GM18498 (cell line): ENCODE measurements at regions not wholly inside any gene's neighbourhood (a gene's known extent, or its start where the extent isn't known, plus 50 kb on each side); places are given as distances from the start of the nearest gene placed in this dataset.
"Not testable (repeated sequence)": the region's sequence is repeated elsewhere in the genome, so short reads cannot be mapped to it uniquely, and the experiment has no call there.

Source experiments
- ATAC-seq: cut with Tn5 transposase; IDR thresholded peaks from one replicate; pipeline ENCODE4 v1.9.1; 2021; ENCODE audit warnings: mild to moderate bottlenecking, moderate library complexity; ENCODE audit not compliant: unreplicated experiment

- ATAC-seq = no peak
Measured at GRCh38 chr1:10938741-10939417, 73.6 kb upstream of the TARDBP start.

DNA sequence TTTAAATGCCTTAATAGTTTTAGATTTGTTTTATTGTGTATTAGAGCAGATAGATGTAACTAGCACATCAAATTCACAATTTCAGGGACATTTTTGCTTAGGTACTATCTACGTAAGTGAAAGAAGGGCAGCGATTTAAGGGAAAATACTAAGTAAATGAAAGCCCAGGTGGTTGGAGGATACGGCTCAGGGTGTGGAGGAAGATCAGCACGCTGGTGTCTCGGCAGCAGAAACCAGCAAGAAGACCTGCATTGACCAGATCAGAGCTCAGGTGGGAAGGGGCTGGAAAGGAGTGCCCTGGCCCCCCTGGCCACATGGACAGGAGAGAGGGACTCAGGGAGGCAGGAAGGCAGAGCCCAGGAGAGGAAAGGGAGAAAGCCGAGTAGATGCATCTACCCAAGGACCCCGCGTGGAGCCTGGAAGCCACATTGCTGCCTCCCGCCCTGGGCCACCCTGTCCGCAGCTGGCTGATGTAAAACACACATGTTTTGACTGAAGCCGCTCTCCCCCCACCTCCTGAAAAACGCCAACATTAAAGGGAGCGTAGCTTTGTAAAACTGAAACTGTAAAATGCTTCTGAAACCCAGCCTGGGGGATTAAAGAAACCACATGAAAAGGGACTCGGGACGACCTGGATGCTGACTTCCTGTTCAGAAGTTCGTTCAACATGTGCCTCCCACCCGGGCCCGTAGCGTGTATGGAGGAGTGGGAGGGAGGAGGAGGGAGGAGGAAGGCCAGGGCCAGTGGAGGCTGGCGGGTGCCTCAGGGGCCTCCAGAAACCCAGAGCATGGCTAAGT lies 72.6 kb upstream of the TARDBP start:
- ATAC-seq = peak; percentile 63

DNA sequence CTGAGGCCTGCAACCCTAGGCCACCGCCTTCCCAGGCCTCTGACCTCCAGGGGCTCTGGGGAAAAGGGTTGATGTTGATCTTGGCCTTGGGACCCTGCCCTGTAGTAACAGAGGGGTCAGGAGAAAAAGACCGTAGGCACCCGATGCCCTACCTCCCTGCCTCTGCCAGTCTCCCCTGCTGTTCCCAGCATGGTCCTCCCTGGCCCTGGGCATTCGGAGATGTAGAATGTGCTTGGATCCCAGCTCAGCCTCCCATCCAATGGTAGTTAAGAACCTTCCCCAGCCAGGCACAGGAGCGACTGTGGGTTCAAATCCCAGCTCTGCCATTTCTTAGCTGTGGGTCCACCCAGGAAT lies 72.0 kb upstream of the TARDBP start:
- peak; percentile 18 for ATAC-seq

DNA sequence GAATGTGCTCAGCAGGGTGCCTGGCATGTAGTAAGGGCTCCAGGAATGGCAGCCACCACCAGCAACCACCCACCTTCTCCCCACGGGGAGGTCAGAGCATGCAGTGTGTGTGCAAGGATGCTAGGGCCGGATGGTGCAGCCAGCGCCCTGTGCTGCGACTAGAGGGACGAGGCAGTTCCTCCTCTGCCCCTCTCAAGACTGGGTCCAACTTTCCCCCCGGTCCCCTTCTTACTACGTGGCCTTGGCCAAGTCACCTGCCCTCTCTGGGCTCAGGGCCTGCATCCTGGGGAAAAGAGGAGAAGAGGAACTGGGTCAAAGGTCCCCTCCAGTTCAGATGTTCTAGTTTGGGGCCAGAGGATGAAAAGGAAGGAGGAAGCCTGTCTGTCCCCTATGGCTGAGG lies 71.6 kb upstream of the TARDBP start:
- no peak for ATAC-seq

DNA sequence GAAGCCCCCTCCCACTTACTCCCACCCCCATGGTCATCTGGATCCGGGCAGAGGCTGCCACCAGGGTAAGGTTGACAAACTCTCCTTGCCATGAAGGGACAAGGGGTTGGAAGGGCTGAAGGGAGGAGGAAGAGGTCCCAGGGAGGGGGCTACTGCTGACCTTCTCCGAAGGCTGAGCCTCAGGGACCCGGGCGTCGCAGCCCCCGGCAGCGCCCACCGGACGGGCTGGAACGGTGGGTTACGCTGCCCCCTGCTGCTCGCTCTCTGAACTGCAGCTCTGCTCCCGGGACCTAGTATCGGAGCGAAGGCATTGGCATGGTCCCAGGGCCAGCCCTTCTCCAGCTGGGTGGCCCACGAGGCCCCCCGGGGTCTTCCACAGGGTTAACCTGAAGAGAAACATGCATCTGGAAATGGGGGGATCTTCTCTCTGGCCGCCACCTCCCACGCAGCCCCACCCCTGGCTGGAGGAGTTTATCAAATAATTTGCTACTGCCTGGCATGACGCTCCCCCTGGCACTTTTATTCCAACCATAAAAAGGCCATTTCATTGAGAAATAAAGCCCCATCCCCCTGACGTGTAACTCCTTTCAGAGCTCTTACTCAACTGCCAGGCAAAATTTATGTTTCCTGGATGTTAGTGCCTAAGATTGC lies 70.4 kb upstream of the TARDBP start:
- ATAC-seq = no peak

GRCh38 chr1:10942542-10942912 lies 69.9 kb upstream of the TARDBP start:
- ATAC-seq = no peak

DNA sequence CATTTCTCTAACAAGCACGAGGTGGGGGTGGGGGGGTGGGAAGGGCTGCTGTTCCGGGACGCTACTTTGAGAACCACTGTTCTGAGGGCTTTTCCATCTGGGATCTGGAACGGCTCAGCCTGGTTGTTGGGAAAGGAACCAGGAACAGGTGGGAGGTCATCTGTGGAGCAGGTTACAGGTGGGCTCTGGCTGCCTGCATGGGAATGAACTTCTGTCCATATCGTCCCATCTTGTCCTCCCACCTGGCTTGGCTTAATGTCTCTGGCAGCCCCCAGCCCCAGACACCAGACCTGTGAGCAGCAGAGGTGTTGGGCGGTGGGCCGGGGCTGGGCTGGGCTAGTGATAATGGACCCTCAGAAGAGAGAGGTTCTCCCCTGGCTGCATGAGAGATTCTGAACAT lies 69.4 kb upstream of the TARDBP start:
- no peak for ATAC-seq

GRCh38 chr1:10943991-10944730 lies 68.3 kb upstream of the TARDBP start:
- ATAC-seq = no peak

DNA sequence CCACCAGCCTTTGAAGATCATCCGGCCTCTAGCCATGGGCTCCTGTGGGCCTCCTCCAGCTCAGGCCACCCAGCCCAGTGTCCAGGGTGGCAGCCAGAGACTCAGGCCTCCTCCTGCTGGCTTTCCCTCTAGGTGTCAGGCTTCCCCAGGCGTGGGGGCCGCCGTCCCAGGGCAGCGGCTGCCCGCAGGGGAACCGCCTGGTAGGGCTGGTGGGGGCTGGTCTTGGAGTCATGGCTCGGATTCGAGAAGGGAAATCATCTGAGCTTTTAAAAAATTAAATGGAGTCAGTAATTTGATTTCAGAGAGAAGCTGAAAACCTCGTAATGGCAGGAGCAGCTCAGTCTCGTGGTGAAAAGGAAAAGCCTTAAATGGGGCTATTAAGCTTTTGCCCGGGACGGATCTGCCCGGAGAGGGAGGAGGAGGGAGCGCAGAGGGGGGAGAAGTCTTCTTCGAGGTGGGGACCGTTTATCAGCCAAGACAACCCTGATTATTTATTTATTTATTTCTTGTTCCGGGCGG lies 66.4 kb upstream of the TARDBP start:
- no peak for ATAC-seq

DNA sequence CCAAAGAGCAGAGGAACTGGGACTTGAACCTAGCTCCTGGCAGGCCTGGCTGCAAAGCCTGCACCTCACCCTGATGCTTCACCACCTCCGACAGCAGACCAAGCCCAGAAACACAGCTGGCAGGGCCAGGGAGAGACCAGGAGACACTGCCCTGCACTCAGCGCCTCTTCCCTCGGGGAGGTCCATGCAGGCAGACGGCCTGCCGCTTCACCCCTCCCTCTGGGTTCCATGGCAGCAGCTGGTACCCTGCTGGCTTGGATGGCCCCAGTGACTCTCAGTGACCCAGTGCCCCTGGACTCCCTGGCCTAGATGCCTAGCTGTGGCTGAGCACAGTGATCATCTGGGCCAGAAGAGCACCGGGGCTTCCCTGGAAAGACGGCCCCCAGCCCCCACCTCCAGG lies 65.3 kb upstream of the TARDBP start:
- no peak for ATAC-seq

- no peak for ATAC-seq
Measured at GRCh38 chr1:10947691-10948462, 64.6 kb upstream of the TARDBP start.

- no peak for ATAC-seq
Measured at GRCh38 chr1:10948463-10948775, 64.0 kb upstream of the TARDBP start.

DNA sequence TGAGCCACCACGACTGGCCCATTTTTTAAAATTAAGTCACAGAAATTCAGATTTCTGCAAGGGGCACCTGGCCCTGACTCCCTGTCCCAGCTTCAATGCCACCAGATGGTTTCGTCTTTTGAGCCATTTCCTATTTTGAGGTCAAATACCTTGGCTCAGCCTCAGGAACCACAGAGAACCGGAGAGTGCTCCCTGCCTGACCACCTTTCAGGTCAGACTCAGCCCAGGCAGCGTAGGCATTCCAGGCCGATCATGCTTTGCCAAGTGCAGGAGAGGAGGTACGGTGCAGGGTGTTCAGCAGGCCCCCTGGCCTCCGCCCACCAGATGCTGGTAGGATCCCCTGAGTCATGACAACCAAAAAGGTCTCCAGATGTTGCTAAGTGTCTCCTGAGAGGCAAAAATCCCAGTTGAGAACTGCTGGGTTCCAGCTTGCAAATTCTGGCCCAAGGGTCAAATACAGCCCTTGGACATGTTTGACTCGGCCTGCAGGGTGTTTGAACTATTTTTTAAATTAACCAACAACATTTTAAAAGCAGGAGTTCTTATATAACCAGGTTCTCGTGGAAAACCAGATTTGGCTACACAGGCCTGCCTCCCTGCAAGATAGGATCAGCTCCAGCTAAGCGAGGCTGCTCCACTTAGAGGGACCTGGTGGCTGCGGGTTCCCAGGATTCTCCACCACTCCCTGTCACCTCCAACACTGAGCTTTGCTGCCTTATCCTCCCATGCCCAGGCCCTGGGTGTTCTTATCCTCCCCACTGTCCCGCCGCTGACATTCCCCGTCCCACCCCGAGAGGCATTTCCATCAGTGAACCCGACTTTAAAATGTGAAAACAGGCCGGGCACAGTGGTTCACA lies 61.9 kb upstream of the TARDBP start:
- ATAC-seq = no peak

- not testable (repeated sequence) for ATAC-seq
Measured at GRCh38 chr1:10951298-10951697, 61.2 kb upstream of the TARDBP start.

DNA sequence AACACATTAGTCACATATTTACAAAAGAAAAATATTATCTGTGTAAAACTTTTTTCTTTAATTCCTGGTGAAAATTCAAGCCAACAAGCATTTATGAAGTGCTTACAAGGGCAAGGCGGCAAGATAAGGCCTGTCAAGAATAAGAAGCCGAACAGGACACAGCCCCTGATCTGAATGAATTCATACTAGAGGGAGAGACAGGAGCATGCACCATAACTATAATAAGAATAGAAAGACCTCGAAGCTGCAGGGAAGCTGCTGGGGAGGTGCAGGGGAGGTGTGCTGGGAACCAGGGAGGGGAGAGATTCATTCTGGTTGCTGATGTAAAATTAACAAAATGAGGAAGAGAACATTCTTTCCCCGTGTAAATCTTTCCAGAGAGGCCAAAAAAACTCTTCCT lies 60.5 kb upstream of the TARDBP start:
- no peak for ATAC-seq

DNA sequence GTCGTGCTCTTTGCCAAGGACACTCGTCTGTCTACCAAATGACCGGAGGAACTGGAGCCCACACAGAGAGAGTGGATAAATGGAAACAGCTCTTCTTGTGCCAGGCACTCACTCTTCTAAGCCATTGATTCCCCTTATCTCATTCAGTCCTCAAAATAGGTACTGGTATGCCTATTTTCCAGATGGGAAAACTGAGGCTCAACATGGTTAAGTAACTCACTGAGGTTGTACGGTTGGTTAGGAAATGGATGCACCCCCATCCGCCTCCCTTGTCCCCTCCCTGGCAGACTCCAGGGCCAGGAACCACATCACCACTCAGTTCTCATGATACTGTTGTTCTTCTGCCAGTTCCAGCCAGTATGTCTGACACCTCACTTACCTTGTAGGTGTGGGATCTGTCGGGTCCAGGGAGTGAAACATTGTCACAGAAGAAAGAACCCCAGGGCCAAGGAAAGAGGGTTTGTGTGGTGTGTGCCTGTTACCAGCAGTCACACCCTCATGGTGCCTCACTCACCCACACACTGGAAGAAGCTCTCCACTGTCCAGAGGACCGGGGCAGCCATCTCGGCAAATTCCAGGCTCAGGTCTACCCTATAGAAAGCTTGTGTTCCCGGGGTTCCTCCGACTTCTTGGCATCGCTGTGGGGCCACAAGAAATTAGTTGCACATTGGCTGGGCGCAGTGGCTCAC lies 58.8 kb upstream of the TARDBP start:
- ATAC-seq = no peak

DNA sequence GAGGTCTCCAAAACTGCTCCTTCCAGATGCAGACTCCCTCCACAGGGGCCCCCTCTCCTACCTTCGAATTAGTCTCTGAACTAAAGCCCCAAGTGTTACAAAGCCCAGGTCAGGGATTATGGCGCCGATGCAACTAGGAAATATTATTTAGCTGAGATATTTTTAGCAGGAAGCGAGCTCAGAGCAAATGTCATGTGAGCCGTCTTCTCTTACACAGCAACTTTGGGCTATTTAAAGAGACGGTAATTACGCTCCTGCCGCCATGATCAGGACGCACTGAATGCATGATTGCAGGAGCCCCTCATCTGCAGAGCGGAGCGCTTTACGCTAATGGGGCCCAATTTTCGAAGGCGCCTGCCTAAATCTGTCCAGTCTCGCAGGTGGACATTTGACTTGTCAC lies 55.3 kb upstream of the TARDBP start:
- ATAC-seq = no peak

- no peak for ATAC-seq
Measured at GRCh38 chr1:10958614-10959013, 53.8 kb upstream of the TARDBP start.
